GM19328 (cell line): ENCODE measurements at regions not wholly inside any gene's neighbourhood (a gene's known extent, or its start where the extent isn't known, plus 50 kb on each side); places are given as distances from the start of the nearest gene placed in this dataset.
"Not testable (repeated sequence)": the region's sequence is repeated elsewhere in the genome, so short reads cannot be mapped to it uniquely, and the experiment has no call there.

Source experiments
- ATAC-seq: cut with Tn5 transposase; IDR thresholded peaks from one replicate; pipeline ENCODE4 v1.9.1; 2021; ENCODE audit warnings: mild to moderate bottlenecking, moderate library complexity; ENCODE audit not compliant: unreplicated experiment

GRCh38 chr7:20083781-20084180, 133.4 kb downstream of the MACC1 start:
- no peak for ATAC-seq

- ATAC-seq = no peak
These were observed 138.1 kb downstream of the MACC1 start for GRCh38 chr7:20079080-20079479.

GRCh38 chr7:20076835-20077234, 140.3 kb downstream of the MACC1 start:
- ATAC-seq = no peak

GRCh38 chr7:20075992-20076820, 141.0 kb downstream of the MACC1 start:
- ATAC-seq = no peak

- no peak for ATAC-seq
These were observed 141.7 kb downstream of the MACC1 start for GRCh38 chr7:20075440-20075839.

- not testable (repeated sequence) for ATAC-seq
These were observed 149.2 kb downstream of the MACC1 start for GRCh38 chr7:20068004-20068403.

GRCh38 chr7:20064974-20065862, 152.0 kb downstream of the MACC1 start:
- peak; percentile 96 for ATAC-seq

- ATAC-seq = no peak
These were observed 152.8 kb downstream of the MACC1 start for GRCh38 chr7:20064181-20064970.

- ATAC-seq = no peak
These were observed 153.5 kb downstream of the MACC1 start for GRCh38 chr7:20063644-20064043.

- ATAC-seq = no peak
These were observed 154.3 kb downstream of the MACC1 start for GRCh38 chr7:20062932-20063331.

- ATAC-seq = no peak
These were observed 163.7 kb downstream of the MACC1 start for GRCh38 chr7:20053334-20054104.

GRCh38 chr7:20050241-20050966, 166.8 kb downstream of the MACC1 start:
- ATAC-seq = no peak

- ATAC-seq = no peak
These were observed 178.5 kb downstream of the MACC1 start for GRCh38 chr7:20038676-20039075.

- ATAC-seq = no peak
These were observed 181.8 kb downstream of the MACC1 start for GRCh38 chr7:20035279-20035875.

- ATAC-seq = no peak
These were observed 183.4 kb downstream of the MACC1 start for GRCh38 chr7:20033621-20034400.

GRCh38 chr7:20032741-20033140, 184.4 kb downstream of the MACC1 start:
- ATAC-seq = no peak

- ATAC-seq = peak; percentile 49
These were observed 186.2 kb downstream of the MACC1 start for GRCh38 chr7:20030915-20031362.

GRCh38 chr7:20030417-20030816, 186.8 kb downstream of the MACC1 start:
- ATAC-seq = peak; percentile 83
